ENCODE measurements at regions not wholly inside any gene's neighbourhood (a gene's known extent, or its start where the extent isn't known, plus 50 kb on each side); places are given as distances from the start of the nearest gene placed in this dataset.

DNA sequence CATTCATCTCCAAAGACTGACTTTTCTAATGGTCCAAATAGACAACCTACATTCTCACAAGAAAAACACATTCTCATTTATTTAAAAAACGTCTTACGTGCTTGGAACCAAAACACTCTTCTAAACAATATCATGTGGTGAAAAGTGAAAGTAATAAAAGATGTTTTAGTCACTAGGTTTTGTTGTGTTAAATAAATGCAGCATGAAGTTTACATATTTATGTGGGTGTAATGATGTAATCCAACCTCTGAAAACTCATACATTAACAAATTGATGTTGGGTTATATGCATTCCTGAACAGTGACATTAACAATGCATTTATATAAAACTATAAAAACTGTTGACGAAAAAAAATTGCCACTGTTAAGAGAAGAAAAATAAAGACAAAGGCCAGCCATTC lies 55.1 kb upstream of the ACVR2A start (continued):
- TF ChIP-seq ZNF175 (tag by site-specific recombination; IDR thresholded peaks at IDR 0.05) (no peak), SCRT1 (tag by site-specific recombination; IDR thresholded peaks at IDR 0.05; ENCODE audit: borderline replicate concordance) (no peak), TSHZ1 (tag by site-specific recombination; IDR thresholded peaks at IDR 0.05; ENCODE audit: borderline replicate concordance) (peak; percentile 19; the same call in 1 of the 2 replicates), ZNF610 (tag by site-specific recombination; IDR thresholded peaks at IDR 0.05; ENCODE audit: borderline replicate concordance) (no peak), ZNF791 (tag by site-specific recombination; IDR thresholded peaks at IDR 0.05) (no peak), GLI2 (tag by site-specific recombination; IDR thresholded peaks at IDR 0.05; ENCODE audit: borderline replicate concordance, low read depth) (peak; percentile 53; the same call in 1 of the 2 replicates), KLF10 (tag by site-specific recombination; IDR thresholded peaks at IDR 0.05) (peak; percentile 20; the same call in 1 of the 2 replicates), SP7 (tag by site-specific recombination; IDR thresholded peaks at IDR 0.05) (peak; percentile 18; the same call in 1 of the 2 replicates)
- TF ChIP-seq, protein P1, sequence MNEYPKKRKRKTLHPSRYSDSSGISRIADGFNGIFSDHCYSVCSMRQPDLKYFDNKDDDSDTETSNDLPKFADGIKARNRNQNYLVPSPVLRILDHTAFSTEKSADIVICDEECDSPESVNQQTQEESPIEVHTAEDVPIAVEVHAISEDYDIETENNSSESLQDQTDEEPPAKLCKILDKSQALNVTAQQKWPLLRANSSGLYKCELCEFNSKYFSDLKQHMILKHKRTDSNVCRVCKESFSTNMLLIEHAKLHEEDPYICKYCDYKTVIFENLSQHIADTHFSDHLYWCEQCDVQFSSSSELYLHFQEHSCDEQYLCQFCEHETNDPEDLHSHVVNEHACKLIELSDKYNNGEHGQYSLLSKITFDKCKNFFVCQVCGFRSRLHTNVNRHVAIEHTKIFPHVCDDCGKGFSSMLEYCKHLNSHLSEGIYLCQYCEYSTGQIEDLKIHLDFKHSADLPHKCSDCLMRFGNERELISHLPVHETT (tag by site-specific recombination; IDR thresholded peaks at IDR 0.05) = peak; percentile 74; the same call in 1 of the 2 replicates
- TF ChIP-seq, protein P2, sequence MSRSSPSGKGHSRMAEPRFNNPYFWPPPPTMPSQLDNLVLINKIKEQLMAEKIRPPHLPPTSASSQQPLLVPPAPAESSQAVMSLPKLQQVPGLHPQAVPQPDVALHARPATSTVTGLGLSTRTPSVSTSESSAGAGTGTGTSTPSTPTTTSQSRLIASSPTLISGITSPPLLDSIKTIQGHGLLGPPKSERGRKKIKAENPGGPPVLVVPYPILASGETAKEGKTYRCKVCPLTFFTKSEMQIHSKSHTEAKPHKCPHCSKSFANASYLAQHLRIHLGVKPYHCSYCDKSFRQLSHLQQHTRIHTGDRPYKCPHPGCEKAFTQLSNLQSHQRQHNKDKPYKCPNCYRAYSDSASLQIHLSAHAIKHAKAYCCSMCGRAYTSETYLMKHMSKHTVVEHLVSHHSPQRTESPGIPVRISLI (tag by site-specific recombination; IDR thresholded peaks at IDR 0.05) = peak; percentile 92

DNA sequence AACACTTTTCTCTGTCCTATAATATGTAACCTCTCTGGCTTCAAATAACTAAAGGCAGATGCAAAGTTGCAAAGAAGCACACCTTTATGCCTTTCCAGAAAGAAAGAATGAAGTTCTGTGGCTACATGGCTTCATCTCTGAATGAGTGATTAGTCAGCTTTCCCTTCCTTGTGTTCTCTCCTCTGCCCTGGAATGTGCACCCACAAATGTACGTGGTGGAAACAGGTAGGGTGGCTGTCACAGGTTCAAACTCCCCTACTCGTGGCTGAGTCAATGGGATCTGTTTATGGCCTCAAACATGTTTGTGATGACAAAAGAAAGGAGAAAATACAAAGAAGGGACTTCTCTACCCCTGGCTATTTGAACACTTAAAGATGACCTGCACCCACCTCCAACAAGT lies 55.5 kb upstream of the ACVR2A start:
- POLR2A ChIA-PET = no interaction called here
- H3K9me3 ChIP-seq (ENCODE audit: control insufficient read depth, insufficient read depth, low read depth, low read length) = no peaks in the 10 kb centered on the region

DNA sequence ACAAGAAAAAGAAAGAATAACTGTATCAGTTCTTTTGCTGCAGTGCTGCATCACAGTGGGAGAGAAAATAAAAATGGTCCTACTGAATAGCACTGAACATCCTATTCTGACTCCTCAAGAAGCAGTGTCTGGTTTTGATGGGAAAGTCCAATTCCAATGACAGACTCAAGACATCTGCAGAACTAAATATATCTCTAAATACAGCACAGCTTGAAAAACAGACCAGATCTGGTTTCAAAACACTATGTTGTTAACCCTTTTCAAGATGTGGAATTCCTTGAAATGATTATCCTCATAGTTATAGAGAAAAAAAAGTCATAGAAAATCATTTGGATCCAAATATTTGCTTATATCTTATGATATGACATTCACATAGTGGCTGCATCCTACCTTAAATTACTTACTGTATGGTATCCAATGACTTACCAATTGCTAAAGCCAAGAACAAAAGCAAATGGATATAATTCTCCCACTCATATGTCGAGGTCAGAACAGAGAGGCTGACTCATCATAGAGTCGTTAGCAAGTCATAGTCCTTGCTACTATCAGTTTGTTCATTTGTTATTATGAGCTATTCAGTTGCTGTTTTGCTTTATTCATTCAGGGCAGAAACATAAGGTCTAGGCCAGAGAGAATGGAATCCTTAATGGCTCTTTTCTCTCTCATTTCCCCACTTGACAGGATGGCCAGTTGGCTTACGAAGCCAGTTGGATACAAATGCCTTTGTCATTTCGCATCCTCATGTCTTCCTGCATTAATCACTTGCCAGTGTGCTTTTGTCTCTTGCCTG lies 62.5 kb upstream of the ACVR2A start:
- no peak overlapping the region for H3K27ac ChIP-seq (ENCODE audit: extremely low read depth, low read depth, low read length)
- no peaks in the 10 kb centered on the region for H3K4me1 ChIP-seq (ENCODE audit: control insufficient read depth, insufficient read depth, low read length)
- POLR2A ChIA-PET = no interaction called here
- CTCF ChIA-PET = no interaction called here
- H3K4me3 ChIP-seq (ENCODE audit: low read depth, low read length) = no peak overlapping the region
- H3K9me3 ChIP-seq (ENCODE audit: control insufficient read depth, insufficient read depth, low read depth, low read length) = no peaks in the 10 kb centered on the region
- H3K36me3 ChIP-seq (ENCODE audit: control insufficient read depth in 2 of 2, insufficient read depth in 1 of 2, low read length in 2 of 2) = no peaks in the 10 kb centered on the region
- TF ChIP-seq, protein P3, sequence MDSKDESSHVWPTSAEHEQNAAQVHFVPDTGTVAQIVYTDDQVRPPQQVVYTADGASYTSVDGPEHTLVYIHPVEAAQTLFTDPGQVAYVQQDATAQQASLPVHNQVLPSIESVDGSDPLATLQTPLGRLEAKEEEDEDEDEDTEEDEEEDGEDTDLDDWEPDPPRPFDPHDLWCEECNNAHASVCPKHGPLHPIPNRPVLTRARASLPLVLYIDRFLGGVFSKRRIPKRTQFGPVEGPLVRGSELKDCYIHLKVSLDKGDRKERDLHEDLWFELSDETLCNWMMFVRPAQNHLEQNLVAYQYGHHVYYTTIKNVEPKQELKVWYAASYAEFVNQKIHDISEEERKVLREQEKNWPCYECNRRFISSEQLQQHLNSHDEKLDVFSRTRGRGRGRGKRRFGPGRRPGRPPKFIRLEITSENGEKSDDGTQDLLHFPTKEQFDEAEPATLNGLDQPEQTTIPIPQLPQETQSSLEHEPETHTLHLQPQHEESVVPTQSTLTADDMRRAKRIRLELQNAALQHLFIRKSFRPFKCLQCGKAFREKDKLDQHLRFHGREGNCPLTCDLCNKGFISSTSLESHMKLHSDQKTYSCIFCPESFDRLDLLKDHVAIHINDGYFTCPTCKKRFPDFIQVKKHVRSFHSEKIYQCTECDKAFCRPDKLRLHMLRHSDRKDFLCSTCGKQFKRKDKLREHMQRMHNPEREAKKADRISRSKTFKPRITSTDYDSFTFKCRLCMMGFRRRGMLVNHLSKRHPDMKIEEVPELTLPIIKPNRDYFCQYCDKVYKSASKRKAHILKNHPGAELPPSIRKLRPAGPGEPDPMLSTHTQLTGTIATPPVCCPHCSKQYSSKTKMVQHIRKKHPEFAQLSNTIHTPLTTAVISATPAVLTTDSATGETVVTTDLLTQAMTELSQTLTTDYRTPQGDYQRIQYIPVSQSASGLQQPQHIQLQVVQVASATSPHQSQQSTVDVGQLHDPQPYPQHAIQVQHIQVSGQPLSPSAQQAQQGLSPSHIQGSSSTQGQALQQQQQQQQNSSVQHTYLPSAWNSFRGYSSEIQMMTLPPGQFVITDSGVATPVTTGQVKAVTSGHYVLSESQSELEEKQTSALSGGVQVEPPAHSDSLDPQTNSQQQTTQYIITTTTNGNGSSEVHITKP (tag by site-specific recombination; IDR thresholded peaks at IDR 0.05) = no peak
- TF ChIP-seq ZNF157 (tag by site-specific recombination; IDR thresholded peaks at IDR 0.05) = no peak
- TF ChIP-seq ZNF677 (tag by site-specific recombination; IDR thresholded peaks at IDR 0.05) = no peak
- TF ChIP-seq KLF7 (tag by site-specific recombination; IDR thresholded peaks at IDR 0.05; ENCODE audit: borderline replicate concordance) = no peak
- no peak for TF ChIP-seq BCL11A (tag by site-specific recombination; IDR thresholded peaks at IDR 0.05; ENCODE audit: low read depth)
- no peak for TF ChIP-seq ZNF398 (tag by site-specific recombination; IDR thresholded peaks at IDR 0.05)
- no peak for TF ChIP-seq ZNF600 (tag by site-specific recombination; IDR thresholded peaks at IDR 0.05)
- no peak for TF ChIP-seq ZNF777 (tag by site-specific recombination; IDR thresholded peaks at IDR 0.05; ENCODE audit: borderline replicate concordance)

More for the DNA sequence above, 55.5 kb upstream of the ACVR2A start:
- Histone ChIP-seq H3K36me3 (ENCODE audit: control insufficient read depth in 2 of 2, insufficient read depth in 1 of 2, low read length in 2 of 2) (no peaks in the 10 kb centered on the region), H3K27ac (ENCODE audit: extremely low read depth, low read depth, low read length) (no peak overlapping the region), H3K4me1 (ENCODE audit: control insufficient read depth, insufficient read depth, low read length) (0 out of 2 replicates have a peak, but pooled peaks cover 3% of the 10 kb centered on the region), H3K4me3 (ENCODE audit: low read depth, low read length) (no peak overlapping the region)
- CTCF ChIA-PET = no interaction called here
- no peak for TF ChIP-seq ZBTB7A (tag by site-specific recombination; IDR thresholded peaks at IDR 0.05; ENCODE audit: low read depth)
- TF ChIP-seq ZBTB20 (tag by site-specific recombination; IDR thresholded peaks at IDR 0.05) = peak; percentile 17; the same call in 1 of the 2 replicates
- no peak for TF ChIP-seq ZNF830 (tag by site-specific recombination; IDR thresholded peaks at IDR 0.05; ENCODE audit: low read depth)
- no peak for TF ChIP-seq KLF9 (tag by site-specific recombination; IDR thresholded peaks at IDR 0.05; ENCODE audit: low read depth)

All from HEK293 (cell line).